HG02973 (cell line): ENCODE measurements at regions not wholly inside any gene's neighbourhood (a gene's known extent, or its start where the extent isn't known, plus 50 kb on each side); places are given as distances from the start of the nearest gene placed in this dataset.

Source experiments
- ATAC-seq: cut with Tn5 transposase; IDR thresholded peaks from one replicate; pipeline ENCODE4 v1.9.1; 2021; ENCODE audit warnings: moderate library complexity; ENCODE audit not compliant: unreplicated experiment

- ATAC-seq: no peak
These were observed 78.6 kb upstream of the KLHL29 start for GRCh38 chr2:23306401-23306800.

DNA sequence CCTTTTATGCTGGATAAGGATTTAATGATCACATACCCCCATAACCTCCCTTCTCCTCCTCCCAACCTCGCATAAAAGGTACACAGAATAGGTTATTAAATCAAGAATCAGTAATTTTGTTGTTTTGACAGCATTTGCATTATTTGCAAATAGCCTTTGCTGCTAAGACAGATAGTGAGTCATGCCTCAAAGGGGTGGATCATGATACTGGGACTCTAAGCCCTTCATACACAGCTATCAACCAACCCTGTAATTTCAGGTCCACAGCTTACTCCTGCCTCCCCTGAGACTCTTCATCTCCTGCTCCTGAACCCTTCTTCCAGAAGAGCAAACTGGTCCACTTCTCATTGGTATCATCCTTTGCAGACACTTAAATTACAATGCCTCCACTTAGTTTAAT, 73.8 kb upstream of the KLHL29 start:
- no peak for ATAC-seq

GRCh38 chr2:23312996-23313606, 71.9 kb upstream of the KLHL29 start:
- peak; percentile 87 for ATAC-seq

DNA sequence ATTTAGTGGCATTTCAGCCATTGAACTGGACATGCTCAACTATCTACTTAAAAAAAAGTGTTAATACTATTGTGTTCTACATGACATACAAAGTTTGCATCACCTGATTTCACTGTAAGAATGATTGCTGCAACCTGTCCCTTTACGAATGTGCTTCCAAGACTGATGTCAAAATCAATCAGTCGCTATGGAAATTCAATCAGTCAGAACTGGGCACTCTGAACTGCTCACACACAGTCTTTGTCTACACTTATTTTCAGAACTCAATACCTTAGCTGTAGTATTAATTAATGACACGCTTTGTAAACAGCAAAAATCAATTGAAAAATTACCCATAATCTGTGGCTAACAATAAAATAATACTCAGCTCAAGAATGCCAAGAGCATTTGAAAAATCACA, 70.3 kb upstream of the KLHL29 start:
- no peak for ATAC-seq

- ATAC-seq: no peak
These were observed 64.9 kb upstream of the KLHL29 start for GRCh38 chr2:23320058-23320457.

DNA sequence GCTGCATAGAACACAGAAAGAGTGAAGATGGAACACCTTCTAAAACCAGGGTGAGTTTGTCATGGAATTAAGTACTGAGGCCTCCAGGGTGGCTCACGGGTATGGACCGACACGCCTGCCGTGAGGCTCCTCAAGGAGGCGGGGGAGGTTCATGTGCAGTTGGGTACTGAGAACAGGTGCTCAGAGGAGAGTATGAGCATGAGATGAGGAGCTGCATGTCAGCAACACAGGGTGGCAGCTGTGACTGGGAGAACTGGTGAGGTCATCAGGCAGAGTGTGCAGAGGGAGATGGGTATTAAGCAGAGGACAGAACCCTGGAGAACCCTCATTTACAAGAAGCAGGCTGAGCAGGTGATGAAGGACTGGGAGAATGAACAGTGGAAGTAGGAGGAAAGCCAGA, 63.2 kb upstream of the KLHL29 start:
- no peak for ATAC-seq

GRCh38 chr2:23322567-23323197, 62.3 kb upstream of the KLHL29 start:
- ATAC-seq: no peak

DNA sequence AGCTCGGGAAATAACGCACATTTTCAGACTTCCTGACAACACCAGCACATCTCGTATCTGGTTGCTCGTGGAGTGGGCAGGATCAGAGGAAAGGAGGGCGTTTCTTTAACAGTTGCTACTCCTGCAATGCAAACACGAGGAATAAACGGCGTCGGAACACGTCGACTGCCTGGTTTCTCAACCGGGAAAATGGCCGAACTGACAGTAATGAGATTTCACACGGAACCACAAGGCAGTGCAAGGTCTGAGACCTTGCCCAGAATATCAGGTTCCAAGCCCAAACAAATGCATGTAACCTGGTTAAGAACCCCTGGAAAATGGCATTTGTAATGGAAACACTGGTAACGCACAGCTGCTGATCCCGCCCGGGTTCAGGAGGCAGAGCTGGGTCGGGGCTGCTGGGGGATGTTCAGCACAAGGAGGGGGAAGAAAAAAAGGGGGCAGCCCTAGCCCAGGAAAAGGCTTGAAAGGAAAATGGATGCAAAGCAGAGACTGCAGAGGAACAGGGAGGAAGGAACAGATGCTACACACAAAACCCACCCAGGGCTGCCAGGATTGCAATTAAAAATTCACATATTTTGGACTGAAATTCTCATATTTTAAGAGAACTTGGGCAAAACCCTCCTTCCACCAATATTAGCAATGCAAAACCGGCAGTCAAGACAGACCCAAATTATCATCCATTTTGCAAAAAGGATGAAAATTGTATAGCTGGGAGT, 61.6 kb upstream of the KLHL29 start:
- no peak for ATAC-seq

DNA sequence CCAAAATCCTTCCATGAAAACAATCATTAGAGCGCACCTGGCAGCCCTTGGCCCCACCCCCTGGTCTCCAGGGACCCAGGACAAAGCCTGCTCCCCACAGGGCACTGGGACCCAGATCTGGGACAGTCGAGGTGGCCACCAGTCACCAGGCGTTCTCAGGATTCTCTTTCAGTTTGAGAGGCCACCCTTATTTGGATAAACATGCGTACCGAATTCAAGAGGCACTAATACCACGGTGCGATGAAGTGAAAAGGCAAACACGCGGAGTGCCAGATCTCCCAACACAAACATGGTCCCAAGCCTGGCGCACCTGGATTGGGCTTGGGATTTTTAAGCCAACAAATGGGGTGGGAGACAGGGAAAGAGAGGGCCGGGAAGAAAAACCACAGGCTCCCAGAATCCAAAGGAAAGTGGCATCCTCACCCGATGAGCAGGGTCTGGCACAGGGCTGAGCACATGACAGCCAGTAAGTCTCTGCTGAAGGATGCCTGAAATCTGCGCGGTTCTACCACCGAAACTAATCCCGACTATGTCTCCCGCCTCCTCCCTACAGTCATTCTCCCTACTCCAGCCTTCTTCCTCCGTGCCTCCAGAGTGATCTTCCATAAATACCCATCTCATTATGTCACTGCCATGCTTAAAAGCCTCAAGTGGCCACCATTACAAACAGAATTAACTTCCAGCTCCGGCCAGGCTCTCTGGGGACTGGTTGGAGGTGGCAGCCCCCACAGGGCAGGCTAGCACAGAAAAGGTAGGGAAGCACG, 60.9 kb upstream of the KLHL29 start:
- no peak for ATAC-seq

GRCh38 chr2:23326330-23326729, 58.6 kb upstream of the KLHL29 start:
- ATAC-seq: no peak

GRCh38 chr2:23327416-23327815, 57.6 kb upstream of the KLHL29 start:
- ATAC-seq: no peak

DNA sequence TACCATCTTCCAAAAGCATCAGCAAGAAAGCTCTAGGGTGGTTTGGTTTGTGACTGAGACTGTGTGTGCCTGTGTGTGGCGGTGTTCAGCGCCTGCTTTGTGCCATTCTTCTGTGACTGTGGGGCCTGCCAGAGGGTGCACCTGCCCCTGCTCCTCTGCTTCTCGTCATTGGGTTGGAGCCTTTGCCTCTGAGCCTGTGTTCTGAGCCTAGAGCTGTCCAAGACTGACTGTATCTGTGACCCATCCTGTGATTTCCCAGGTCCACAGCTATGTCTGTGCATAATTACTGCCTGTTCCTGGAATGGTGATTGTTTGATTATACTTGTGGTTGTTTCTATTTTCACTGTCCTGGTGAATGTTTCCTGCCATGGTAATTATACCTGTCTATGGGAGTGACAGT, 57.1 kb upstream of the KLHL29 start:
- no peak for ATAC-seq

DNA sequence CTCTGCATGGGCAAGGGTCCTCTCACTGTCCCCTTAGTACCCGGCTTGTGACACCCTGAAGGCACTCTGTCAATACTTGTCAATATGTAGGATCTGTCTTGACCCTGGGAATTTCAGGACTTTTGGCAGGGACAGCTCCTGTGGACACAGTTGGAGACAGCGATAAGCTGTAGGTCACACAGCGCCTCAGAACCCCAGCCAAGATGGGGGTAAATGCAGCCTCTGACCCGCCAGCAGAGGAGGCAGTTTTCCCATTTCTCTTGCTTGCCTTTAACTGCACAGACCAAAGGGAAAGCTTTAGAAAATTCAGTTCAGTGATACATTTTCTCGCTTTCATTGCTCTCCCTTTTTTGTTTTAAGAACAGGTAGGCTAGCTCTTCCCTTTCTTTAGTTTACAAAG, 54.8 kb upstream of the KLHL29 start:
- ATAC-seq: no peak
